ENCODE measurements at regions not wholly inside any gene's neighbourhood (a gene's known extent, or its start where the extent isn't known, plus 50 kb on each side); places are given as distances from the start of the nearest gene placed in this dataset.

DNA sequence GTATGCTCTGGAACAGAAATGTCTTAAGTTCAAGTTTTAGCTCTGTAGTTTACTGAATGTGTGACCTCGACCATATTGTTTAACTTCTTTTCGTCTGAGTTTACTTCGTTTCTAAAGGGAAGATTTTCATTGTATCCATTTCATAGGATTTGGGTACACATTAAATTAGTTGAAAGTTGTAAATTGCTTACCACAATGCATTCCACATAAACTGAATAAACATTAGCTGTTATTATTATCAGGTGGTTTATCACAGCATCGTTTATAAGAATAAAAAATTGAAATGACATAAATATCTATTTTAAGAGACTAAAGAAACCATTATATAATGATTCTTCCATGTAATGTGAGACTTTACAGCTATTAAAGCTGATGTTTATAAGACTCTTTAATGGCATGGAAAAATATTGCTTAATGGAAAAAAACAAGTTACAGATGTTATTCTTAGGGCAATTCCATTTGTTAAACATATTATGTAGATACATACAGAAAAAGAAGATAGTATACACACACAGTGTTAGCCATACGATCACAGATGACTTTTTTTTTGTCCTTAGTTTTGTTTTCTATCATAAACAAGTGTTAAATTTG, 342.3 kb upstream of the SGO1 start:
- TF ChIP-seq, protein P1, sequence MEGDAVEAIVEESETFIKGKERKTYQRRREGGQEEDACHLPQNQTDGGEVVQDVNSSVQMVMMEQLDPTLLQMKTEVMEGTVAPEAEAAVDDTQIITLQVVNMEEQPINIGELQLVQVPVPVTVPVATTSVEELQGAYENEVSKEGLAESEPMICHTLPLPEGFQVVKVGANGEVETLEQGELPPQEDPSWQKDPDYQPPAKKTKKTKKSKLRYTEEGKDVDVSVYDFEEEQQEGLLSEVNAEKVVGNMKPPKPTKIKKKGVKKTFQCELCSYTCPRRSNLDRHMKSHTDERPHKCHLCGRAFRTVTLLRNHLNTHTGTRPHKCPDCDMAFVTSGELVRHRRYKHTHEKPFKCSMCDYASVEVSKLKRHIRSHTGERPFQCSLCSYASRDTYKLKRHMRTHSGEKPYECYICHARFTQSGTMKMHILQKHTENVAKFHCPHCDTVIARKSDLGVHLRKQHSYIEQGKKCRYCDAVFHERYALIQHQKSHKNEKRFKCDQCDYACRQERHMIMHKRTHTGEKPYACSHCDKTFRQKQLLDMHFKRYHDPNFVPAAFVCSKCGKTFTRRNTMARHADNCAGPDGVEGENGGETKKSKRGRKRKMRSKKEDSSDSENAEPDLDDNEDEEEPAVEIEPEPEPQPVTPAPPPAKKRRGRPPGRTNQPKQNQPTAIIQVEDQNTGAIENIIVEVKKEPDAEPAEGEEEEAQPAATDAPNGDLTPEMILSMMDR (IDR thresholded peaks at IDR 0.05; ENCODE audit: control extremely low read depth in 1 of 3, insufficient read depth in 1 of 3, low read depth in 1 of 3, low read length in 3 of 3) = no peak
- TF ChIP-seq JUN (IDR thresholded peaks at IDR 0.05; ENCODE audit: low read depth, low read length) (no peak), SP2 (IDR thresholded peaks at IDR 0.05; ENCODE audit: low read length) (no peak), KDM1A (IDR thresholded peaks at IDR 0.05; ENCODE audit: borderline replicate concordance, low read length) (no peak), POLR2A (IDR thresholded peaks at IDR 0.05; ENCODE audit: control extremely low read depth in 1 of 2, low read depth in 2 of 2, low read length in 2 of 2) (no peak), POLR2AphosphoS5 (IDR thresholded peaks at IDR 0.05; ENCODE audit: low read depth, low read length) (no peak), ZNF274 (IDR thresholded peaks at IDR 0.05; ENCODE audit: borderline replicate concordance, extremely low read depth, low read length) (no peak), PHF8 (conservative IDR thresholded peaks at IDR 0.05; ENCODE audit: low read depth, low read length) (no peak), TEAD4 (IDR thresholded peaks at IDR 0.05; ENCODE audit: low read depth, low read length) (no peak), MAFK (IDR thresholded peaks at IDR 0.05; ENCODE audit: low read depth, low read length) (no peak), GABPA (IDR thresholded peaks at IDR 0.05; ENCODE audit: borderline replicate concordance, insufficient read depth, low read length) (no peak), SP1 (IDR thresholded peaks at IDR 0.05; ENCODE audit: low read depth, low read length) (no peak)
- TF ChIP-seq, protein P2, sequence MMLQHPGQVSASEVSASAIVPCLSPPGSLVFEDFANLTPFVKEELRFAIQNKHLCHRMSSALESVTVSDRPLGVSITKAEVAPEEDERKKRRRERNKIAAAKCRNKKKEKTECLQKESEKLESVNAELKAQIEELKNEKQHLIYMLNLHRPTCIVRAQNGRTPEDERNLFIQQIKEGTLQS (IDR thresholded peaks at IDR 0.05; ENCODE audit: insufficient read depth, low read depth, low read length) = no peak
- TF ChIP-seq, protein P3, sequence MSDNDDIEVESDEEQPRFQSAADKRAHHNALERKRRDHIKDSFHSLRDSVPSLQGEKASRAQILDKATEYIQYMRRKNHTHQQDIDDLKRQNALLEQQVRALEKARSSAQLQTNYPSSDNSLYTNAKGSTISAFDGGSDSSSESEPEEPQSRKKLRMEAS (IDR thresholded peaks at IDR 0.05) = no peak
